T follicular helper cell (primary cell): ENCODE measurements at regions not wholly inside any gene's neighbourhood (a gene's known extent, or its start where the extent isn't known, plus 50 kb on each side); places are given as distances from the start of the nearest gene placed in this dataset.

Experiments
- DNase-seq: peaks from one replicate; pipeline ENCODE4 v3.0.0-alpha.2; 2020; ENCODE audit warnings: low read depth

GRCh38 chr3:178450476-178450875, 85.8 kb upstream of the KCNMB2 start:
- DNase-seq = no peak

DNA sequence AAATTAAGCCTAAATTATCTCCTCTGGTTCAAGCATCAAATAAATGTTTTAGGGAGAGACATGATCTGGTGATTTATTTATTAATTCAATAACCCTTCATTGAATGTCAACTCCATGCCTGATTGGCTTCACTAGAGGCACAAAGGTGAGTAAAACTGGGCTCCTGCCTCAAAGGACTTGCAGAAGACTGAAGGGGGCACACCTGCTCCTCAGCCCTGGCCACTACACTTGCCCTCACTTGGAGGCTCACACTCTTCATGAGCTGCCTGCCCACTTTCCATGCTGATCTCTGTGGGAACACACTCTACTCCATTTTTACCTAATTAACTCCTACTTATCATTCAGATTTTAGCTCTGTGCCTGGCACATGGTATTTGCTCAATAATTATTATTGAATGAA, 84.4 kb upstream of the KCNMB2 start:
- no peak for DNase-seq

- DNase-seq = no peak
Measured at GRCh38 chr3:178454726-178455125, 81.5 kb upstream of the KCNMB2 start.

DNA sequence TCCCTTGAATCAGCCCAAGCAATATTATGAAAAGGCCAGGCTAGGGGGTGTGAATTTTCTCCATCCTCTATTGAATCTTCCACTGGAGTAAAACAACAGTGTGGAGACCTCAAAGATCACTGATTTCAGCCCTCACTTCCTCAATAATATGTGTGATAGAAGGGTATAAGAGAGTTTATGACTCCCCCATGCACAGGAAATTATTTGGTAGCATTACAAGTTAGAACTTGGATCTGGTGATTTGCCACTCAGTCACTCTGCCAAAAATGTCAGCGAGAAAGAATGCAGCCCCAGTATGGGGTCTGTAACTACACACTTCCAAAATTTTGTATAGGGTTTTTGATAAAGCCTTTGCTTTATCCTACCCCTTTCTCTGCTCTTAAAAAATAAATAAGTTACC, 81.0 kb upstream of the KCNMB2 start:
- DNase-seq = no peak

DNA sequence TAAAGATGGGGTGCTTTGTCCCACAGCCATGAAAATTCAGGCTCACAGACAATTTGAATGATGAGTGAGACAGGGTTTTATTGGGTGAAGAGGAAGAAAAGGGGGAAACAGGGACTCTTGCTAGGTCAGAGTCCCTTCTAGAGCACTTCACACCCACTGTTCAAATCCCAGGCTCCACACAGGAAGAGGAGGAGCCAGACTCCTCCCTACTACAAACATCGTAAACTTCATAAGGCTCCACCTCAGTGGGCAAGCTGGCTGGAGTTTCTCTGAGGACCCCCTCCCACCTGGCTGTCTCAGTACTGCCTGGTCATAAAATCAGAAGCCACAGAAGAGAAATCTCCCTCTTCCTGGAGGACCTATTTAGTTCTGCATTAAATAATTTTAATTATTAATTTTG, 80.3 kb upstream of the KCNMB2 start:
- DNase-seq = no peak

- DNase-seq = no peak
Measured at GRCh38 chr3:178456621-178457285, 79.5 kb upstream of the KCNMB2 start.

GRCh38 chr3:178457511-178457910, 78.7 kb upstream of the KCNMB2 start:
- DNase-seq = no peak

DNA sequence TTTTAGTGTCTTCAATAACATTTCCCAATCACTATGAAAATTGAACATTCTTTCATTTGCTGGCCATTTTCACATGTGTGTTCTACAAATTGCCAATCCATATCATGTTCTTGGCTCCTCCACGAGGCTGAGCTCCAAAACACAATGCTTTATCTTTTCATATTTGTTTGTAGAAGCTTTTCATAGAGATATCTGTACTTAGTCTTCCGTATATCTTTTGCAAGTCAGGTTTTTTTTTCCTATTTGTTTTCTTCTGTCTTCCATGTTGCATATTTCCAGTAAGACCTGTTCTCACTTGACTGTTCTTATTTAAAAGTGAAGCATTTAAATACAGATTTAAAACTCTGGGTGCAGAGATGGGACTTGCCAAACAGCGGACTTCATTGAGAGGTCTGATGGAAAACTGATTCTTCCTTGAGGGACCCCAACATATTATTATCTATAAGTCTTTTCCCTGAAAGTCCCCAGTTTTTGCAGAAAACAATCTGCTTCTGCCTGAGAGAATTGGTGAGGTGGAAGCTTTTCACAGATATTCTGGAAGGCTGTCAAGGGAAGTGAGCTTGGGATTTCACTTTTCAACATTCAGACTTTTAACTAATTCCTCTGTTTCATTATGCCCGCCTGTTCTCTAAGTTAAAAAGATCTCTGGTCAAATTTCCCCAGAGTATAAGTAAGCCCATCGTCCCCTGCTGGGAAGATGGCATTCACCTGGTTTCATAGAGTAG, 77.8 kb upstream of the KCNMB2 start:
- no peak for DNase-seq

DNA sequence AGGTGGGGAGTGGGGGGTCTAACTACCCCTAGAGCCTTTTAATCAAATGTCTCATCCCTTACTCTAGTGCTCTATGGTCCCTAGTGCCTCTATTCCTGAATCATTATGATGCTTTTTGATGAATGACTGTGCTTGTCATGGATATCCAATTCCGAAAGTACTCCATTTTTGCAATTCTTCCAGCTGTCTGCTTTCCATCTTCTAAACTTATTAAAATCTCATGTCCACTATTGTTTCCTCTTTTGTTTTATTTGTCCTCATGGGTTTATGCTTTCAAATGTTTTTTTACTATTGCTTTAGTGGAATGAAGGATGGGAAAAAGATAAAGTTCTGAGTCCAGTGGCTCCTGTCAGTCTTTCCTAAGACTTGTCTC, 77.2 kb upstream of the KCNMB2 start:
- DNase-seq = no peak

GRCh38 chr3:178465260-178466180, 70.7 kb upstream of the KCNMB2 start:
- no peak for DNase-seq

- no peak for DNase-seq
Measured at GRCh38 chr3:178472941-178473340, 63.3 kb upstream of the KCNMB2 start.

DNA sequence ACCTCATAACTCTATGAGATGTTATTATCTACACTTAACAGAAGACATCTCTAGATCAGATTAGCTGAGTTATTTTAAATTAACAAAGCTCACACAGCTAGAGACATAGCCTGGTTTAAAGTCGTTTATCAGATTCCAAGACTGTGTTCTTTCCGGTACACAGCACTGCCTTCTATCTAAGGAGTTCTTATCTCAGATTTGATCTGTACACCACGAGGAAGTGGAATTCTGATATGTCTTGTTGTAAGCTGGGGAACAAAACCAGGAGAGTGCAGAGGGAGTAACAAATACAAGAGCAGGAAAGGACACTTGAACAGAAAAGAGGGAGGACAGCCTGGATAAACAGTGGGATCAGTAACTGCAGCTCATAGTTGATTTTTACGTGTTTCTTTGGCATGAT, 61.7 kb upstream of the KCNMB2 start:
- DNase-seq = no peak

DNA sequence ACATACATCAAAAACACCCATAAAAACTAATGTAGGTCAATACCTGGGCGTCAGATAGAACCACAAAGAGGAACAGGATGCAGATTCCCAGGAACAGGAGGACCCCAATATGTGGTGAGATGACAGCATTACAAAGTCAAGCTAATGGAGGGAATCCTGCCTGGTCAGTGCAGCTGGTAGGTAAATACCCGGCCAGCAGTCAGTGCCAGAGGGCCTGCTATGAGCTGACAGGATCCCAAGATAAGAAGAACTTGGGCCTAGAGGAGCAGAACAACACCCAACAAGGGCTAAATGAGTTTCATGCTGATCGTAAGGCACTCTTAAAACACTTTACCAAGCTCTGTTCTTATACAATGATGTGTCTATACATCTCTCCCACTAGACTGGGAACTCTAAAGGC, 61.2 kb upstream of the KCNMB2 start:
- DNase-seq = no peak

GRCh38 chr3:178476886-178477285, 59.4 kb upstream of the KCNMB2 start:
- DNase-seq = no peak

- DNase-seq = no peak
Measured at GRCh38 chr3:178479446-178479845, 56.8 kb upstream of the KCNMB2 start.

DNA sequence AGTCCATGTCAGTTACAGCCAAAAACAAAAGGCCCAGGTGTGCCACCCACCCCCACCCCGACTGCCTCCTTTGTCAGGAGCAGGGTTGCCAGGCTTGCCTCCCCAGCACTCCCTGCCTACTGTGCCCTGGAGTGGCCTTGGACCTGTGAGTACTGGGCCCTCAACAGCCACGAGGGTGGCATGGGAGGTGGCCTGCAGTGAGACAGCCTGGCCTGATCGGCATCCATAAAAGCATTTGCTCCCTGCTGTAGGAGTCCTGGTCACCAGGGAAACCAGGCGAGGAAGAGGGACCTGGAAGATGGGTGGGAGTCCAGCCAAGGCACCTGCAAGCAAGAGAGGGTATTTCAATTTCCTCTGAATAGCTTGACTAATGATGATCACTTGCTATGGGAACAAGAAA, 56.4 kb upstream of the KCNMB2 start:
- DNase-seq = no peak

DNA sequence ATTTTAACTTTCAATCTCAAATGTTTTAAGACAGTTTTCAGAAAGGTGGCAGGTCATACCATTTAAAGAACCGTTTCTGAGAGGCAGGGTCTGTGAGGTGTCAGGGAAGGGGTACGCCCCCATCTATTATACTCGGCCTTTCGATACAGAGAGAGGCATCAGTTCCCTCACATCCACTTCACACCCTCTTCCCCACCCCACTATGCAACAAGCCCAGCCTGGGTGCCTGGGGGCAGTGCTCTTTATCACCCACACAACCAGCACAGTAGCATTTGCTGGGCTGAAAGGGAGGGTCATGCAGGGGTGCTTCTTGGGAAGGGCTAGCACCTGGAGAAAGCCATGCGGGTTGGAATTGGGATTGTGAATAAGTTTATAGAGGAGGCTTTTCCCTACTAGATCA, 56.0 kb upstream of the KCNMB2 start:
- DNase-seq = no peak

- DNase-seq = no peak
Measured at GRCh38 chr3:178480795-178481194, 55.4 kb upstream of the KCNMB2 start.

DNA sequence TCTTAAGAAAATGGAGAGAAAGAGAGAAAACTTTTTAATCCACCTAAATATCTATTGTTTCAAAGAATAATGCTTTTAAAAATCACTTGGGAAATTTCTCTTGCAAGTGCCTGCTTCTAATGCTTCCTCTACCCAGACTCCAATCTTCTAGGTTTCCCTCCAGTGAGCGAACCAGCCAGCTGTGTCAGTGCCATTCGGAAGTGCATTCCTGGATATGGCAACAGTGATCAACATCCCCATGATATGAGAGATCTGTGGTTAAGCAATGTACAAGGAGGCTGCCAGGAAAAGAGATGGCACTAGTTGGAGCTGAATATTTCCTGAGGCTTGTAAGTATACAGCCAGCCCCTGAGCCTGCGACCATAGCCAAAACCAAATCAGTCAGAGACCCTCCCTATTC, 53.3 kb upstream of the KCNMB2 start:
- DNase-seq = no peak

DNA sequence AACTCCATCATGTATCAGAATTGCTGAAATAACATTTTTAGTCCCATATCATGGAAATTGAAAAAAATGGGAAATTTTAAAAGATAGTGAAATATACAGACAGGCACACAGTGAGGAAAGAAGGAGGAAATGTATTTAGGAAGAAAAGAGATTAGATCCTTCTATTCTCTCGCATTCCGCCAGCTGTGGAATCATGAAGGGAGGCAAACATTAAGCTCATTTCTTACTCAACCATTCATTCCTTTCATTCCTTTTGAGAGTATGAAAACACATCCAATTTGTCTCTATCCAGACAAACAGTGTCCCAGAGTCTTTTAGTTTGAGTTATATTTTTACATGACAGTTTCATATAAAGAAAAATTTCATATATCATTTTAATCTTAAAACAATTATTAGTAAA, 52.5 kb upstream of the KCNMB2 start:
- DNase-seq = no peak

GRCh38 chr3:178485756-178486155, 50.5 kb upstream of the KCNMB2 start:
- no peak for DNase-seq
